SK-N-SH (cell line): ENCODE measurements at regions not wholly inside any gene's neighbourhood (a gene's known extent, or its start where the extent isn't known, plus 50 kb on each side); places are given as distances from the start of the nearest gene placed in this dataset.

Experiments
- EZH2phosphoT487 ChIP-seq: fragments of 200-600 bp; sonication (generic); IDR thresholded peaks from 2 replicates; pipeline ENCODE4 v1.6.1; 2017; ENCODE audit warnings: low read depth, mixed run types, mild to moderate bottlenecking, antibody characterized with exemption, moderate library complexity, borderline replicate concordance
- FOXJ3 ChIP-seq: sonication (generic); formaldehyde crosslinking; IDR thresholded peaks from 2 replicates; pipeline ENCODE4 v1.5.1; 2020; ENCODE audit warnings: mild to moderate bottlenecking, missing genetic modification reagents
- GABPA ChIP-seq: IDR thresholded peaks from 2 replicates; pipeline ENCODE4 v1.4.0; 2012; ENCODE audit warnings: low read depth, mild to moderate bottlenecking
- PBX3 ChIP-seq: IDR thresholded peaks from 2 replicates; pipeline ENCODE4; 2012
- POLR2AphosphoS5 ChIP-seq: IDR thresholded peaks from 2 replicates; pipeline ENCODE4 v1.6.1; 2012; ENCODE audit warnings: low read depth, low read length
- RAD21 ChIP-seq: IDR thresholded peaks from 2 replicates; pipeline ENCODE4 v1.6.1; 2012; ENCODE audit warnings: mild to moderate bottlenecking, low read length
- REST ChIP-seq: IDR thresholded peaks from 2 replicates; pipeline ENCODE4 v1.6.1; 2012; ENCODE audit warnings: mild to moderate bottlenecking, low read depth, low read length, moderate library complexity
- RXRA ChIP-seq: IDR thresholded peaks from 2 replicates; pipeline ENCODE4 v1.4.0; 2012; ENCODE audit warnings: low read depth, mild to moderate bottlenecking, borderline replicate concordance
- SIN3A ChIP-seq: IDR thresholded peaks from 2 replicates; pipeline ENCODE4 v1.6.1; 2012; ENCODE audit warnings: low read depth, mild to moderate bottlenecking, low read length, moderate library complexity, borderline replicate concordance
- USF2 ChIP-seq: fragments of 150-350 bp; IDR thresholded peaks from 2 replicates; pipeline ENCODE4 v1.6.1; 2017; ENCODE audit warnings: antibody characterized with exemption, low read length, low read depth, borderline replicate concordance
- TF ChIP-seq, protein P1 (sequence below): fragments of 200-600 bp; sonication (generic); IDR thresholded peaks from 2 replicates; pipeline ENCODE4 v1.6.1; 2017; ENCODE audit warnings: antibody characterized with exemption, mild to moderate bottlenecking, moderate library complexity

DNA sequence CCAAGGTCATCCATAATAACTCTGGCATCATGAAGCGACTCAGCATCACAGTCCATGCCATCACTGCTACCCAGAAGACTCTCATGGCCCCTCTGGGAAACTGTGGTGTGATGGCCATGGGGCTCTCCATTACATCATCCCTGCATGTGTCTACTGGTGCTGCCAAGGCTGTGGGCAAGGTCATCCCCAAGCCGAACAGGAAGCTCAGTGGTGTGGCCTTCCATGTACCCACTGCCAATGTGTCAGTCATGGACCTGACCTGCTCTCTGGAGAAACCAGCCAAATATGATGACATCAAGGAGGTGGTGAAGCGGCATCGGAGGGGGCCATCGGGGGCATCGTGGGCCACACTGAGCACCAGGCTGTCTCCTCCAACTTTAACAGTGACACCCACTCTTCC lies 65.1 kb upstream of the ARHGAP29 start:
- TF ChIP-seq FOXJ3 (CRISPR knock-in tag) (no peak), RXRA (no peak), SIN3A (no peak), PBX3 (no peak), EZH2phosphoT487 (no peak), POLR2AphosphoS5 (no peak), REST (no peak), RAD21 (no peak), USF2 (no peak), GABPA (no peak)
- TF ChIP-seq, protein P1, sequence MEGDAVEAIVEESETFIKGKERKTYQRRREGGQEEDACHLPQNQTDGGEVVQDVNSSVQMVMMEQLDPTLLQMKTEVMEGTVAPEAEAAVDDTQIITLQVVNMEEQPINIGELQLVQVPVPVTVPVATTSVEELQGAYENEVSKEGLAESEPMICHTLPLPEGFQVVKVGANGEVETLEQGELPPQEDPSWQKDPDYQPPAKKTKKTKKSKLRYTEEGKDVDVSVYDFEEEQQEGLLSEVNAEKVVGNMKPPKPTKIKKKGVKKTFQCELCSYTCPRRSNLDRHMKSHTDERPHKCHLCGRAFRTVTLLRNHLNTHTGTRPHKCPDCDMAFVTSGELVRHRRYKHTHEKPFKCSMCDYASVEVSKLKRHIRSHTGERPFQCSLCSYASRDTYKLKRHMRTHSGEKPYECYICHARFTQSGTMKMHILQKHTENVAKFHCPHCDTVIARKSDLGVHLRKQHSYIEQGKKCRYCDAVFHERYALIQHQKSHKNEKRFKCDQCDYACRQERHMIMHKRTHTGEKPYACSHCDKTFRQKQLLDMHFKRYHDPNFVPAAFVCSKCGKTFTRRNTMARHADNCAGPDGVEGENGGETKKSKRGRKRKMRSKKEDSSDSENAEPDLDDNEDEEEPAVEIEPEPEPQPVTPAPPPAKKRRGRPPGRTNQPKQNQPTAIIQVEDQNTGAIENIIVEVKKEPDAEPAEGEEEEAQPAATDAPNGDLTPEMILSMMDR, result no peak
